GM21737 (cell line): ENCODE measurements at regions not wholly inside any gene's neighbourhood (a gene's known extent, or its start where the extent isn't known, plus 50 kb on each side); places are given as distances from the start of the nearest gene placed in this dataset.
"Not testable (repeated sequence)": the region's sequence is repeated elsewhere in the genome, so short reads cannot be mapped to it uniquely, and the experiment has no call there.

Experiments
- ATAC-seq: cut with Tn5 transposase; IDR thresholded peaks from one replicate; pipeline ENCODE4 v1.9.1; 2021; ENCODE audit warnings: mild to moderate bottlenecking, moderate library complexity; ENCODE audit not compliant: unreplicated experiment

GRCh38 chr2:193480187-193480586, 1285.5 kb upstream of the TMEFF2 start:
- no peak for ATAC-seq

- no peak for ATAC-seq
Observed at GRCh38 chr2:193476171-193476800, 1281.6 kb upstream of the TMEFF2 start.

GRCh38 chr2:193475038-193475437, 1280.3 kb upstream of the TMEFF2 start:
- ATAC-seq: no peak

GRCh38 chr2:193469251-193469650, 1274.5 kb upstream of the TMEFF2 start:
- no peak for ATAC-seq

- no peak for ATAC-seq
Observed at GRCh38 chr2:193467276-193467987, 1272.7 kb upstream of the TMEFF2 start.

- ATAC-seq: no peak
Observed at GRCh38 chr2:193463011-193463410, 1268.3 kb upstream of the TMEFF2 start.

GRCh38 chr2:193462411-193462810, 1267.7 kb upstream of the TMEFF2 start:
- ATAC-seq: no peak

- ATAC-seq: no peak
Observed at GRCh38 chr2:193461431-193461934, 1266.8 kb upstream of the TMEFF2 start.

GRCh38 chr2:193446967-193447366, 1252.2 kb upstream of the TMEFF2 start:
- no peak for ATAC-seq

GRCh38 chr2:193442293-193442692, 1247.6 kb upstream of the TMEFF2 start:
- no peak for ATAC-seq

GRCh38 chr2:193428336-193428818, 1233.6 kb upstream of the TMEFF2 start:
- no peak for ATAC-seq

- not testable (repeated sequence) for ATAC-seq
Observed at GRCh38 chr2:193412368-193412767, 1217.6 kb upstream of the TMEFF2 start.

- no peak for ATAC-seq
Observed at GRCh38 chr2:193409951-193410350, 1215.2 kb upstream of the TMEFF2 start.

GRCh38 chr2:193382583-193382982, 1187.8 kb upstream of the TMEFF2 start:
- ATAC-seq: no peak

GRCh38 chr2:193377789-193378188, 1183.1 kb upstream of the TMEFF2 start:
- ATAC-seq: no peak

- no peak for ATAC-seq
Observed at GRCh38 chr2:193373120-193373519, 1178.4 kb upstream of the TMEFF2 start.

- no peak for ATAC-seq
Observed at GRCh38 chr2:193371200-193371599, 1176.5 kb upstream of the TMEFF2 start.

- ATAC-seq: no peak
Observed at GRCh38 chr2:193368615-193369014, 1173.9 kb upstream of the TMEFF2 start.

- ATAC-seq: no peak
Observed at GRCh38 chr2:193357508-193357907, 1162.8 kb upstream of the TMEFF2 start.

GRCh38 chr2:193352665-193353242, 1158.0 kb upstream of the TMEFF2 start:
- ATAC-seq: not testable (repeated sequence)

- no peak for ATAC-seq
Observed at GRCh38 chr2:193350509-193350908, 1155.8 kb upstream of the TMEFF2 start.

- ATAC-seq: no peak
Observed at GRCh38 chr2:193349642-193350041, 1154.9 kb upstream of the TMEFF2 start.
